ENCODE measurements at regions not wholly inside any gene's neighbourhood (a gene's known extent, or its start where the extent isn't known, plus 50 kb on each side); places are given as distances from the start of the nearest gene placed in this dataset.

- no peak for TF ChIP-seq POLR2A (IDR thresholded peaks at IDR 0.05)
- TF ChIP-seq CTCF (IDR thresholded peaks at IDR 0.05): no peak
- no peak for TF ChIP-seq POLR2AphosphoS5 (IDR thresholded peaks at IDR 0.05)
- no peak for TF ChIP-seq EP300 (IDR thresholded peaks at IDR 0.05)
Observed at GRCh38 chr3:4107430-4107829, 195.7 kb upstream of the SETMAR start.
